Stimulated activated naive CD8-positive, alpha-beta T cell treated with anti-CD3 and anti-CD28 coated beads, Interleukin-15, Interleukin-2, amounts not matched to agents 100 U/mL and 50 U/mL, for 24 hours (primary cell): ENCODE measurements at regions not wholly inside any gene's neighbourhood (a gene's known extent, or its start where the extent isn't known, plus 50 kb on each side); places are given as distances from the start of the nearest gene placed in this dataset.
"Not testable (repeated sequence)": the region's sequence is repeated elsewhere in the genome, so short reads cannot be mapped to it uniquely, and the experiment has no call there.

Experiments used
- ATAC-seq: fragments of 150-1000 bp; cut with Tn5 transposase; one replicate; pipeline ENCODE4 v1.10.0; 2021
- DNase-seq: peaks from one replicate; pipeline ENCODE4 v3.0.0; 2021

- peak; percentile 66 for ATAC-seq
- peak; percentile 34 for DNase-seq
Observed at GRCh38 chr10:111598433-111599059, 521.7 kb downstream of the ADRA2A start.

GRCh38 chr10:111599943-111600342, 523.1 kb downstream of the ADRA2A start:
- ATAC-seq, result no peak

DNA sequence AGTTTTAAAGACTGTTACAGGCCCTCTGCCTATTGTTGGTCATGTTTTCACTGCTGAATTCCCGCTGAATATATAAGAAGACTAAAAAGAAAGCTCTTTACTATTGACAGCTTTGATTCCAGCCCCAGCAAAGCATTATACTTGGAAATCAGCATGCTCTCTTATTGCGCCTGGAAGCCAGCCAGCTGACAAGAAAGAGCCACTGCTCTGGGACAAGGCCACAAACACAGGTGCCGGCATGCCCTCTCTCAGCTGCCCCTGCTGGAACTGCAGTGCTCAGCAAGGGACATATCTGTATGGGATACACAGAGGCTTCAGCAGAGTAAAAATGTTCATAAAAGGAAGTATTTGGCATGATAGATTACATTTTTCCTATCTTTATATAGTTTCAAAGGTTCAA, 523.9 kb downstream of the ADRA2A start:
- DNase-seq (no peak), ATAC-seq (no peak)

More at GRCh38 chr10:111599943-111600342, 523.1 kb downstream of the ADRA2A start:
- DNase-seq, result no peak

DNA sequence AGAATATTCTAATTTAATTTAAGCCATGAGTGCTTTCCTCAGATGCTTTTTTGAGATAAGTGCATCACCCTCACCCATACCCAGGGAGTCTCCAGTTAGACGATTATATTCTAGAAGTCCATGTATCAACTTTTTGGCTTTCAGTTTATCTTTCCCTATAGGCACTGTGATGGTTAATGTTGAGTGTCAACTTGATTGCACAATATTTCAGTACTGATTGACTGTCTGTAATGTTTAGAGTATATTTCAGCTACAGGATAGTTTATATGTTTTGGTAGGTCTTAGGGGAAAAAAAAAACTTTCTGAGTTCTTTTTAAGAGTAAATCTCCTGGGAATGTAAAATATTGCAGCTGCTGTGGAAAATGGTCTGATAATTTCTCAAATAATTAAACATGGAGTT, 535.4 kb downstream of the ADRA2A start:
- no peak for ATAC-seq

DNA sequence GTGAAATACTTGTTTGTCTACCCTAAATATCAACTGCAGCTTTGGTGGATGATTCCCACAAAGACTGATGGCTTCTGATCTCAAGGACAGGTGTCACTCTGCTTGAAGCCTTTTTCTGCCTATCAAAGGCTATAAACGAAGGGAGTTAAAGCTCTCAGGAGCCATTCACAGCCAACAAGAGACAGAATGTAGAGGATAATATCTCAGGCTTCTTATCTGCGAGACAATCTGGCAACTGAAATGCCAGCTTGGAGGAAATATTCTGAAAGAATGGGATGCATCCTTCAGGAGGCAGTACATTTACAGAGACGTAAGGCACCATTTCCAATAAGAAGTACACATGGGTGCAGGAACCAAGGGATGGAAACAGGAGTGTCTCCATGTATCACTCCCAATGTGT, 549.4 kb downstream of the GPAM start:
- DNase-seq (no peak), ATAC-seq (no peak)

More for the DNA sequence above, 535.4 kb downstream of the ADRA2A start:
- DNase-seq, result no peak

DNA sequence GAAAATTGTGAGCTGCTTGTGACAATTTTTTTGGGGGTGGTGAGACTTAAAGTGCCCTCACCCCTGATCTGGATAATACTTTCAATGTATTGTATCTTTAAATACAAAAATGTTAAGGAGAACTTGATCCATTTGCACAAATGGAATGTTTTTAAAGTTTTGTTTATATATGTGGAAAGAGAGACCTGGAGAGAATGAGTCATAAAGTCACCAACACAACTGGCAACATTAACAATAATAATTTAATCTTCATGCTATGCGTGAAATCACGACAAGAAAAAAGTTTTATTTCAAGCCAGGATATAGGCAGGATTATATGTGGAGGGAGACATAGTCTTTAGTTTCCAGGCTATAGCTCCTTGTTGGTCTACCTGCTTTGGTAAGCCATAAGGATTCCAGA, 537.5 kb downstream of the GPAM start:
- ATAC-seq, result no peak
- DNase-seq, result no peak

DNA sequence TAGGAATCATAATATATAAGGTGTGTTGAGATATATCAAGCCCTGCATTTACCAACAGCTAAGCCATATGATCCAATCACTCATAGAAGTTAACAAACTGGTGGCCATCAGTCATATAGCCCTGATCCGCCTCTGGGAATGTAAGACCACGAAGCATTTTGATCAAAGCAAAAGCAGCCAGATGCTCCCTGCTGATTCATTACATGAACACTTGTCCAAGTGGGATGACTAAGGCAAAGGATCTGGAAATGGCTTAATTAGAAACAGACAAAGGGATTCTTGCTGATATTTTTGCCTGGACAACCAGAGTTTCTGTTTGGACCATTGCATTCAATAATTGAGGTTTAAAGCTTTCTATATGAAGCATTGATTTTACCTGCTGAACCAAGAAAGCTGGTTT, 535.5 kb downstream of the GPAM start:
- ATAC-seq, result no peak
- DNase-seq, result no peak

GRCh38 chr10:111649080-111649479, 534.5 kb downstream of the GPAM start:
- not testable (repeated sequence) for DNase-seq, ATAC-seq

DNA sequence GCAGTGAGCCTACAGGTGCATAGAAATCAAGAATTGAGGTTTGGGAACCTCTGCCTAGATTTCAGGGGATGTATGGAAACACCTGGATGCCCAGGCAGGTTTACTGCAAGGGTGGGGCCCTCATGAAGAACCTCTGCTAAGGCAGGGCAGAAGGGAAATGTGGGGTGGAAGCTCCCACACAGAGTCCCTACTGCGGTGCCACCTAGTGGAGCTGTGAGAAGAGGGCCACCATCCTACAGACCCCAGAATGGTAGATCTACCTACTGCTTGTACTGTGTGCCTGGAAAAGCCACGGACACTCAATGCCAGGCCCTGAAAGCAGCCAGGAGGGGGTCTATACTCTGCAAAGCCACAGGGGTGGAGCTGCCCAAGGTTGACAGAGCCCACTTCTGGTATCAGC, 533.5 kb downstream of the GPAM start:
- DNase-seq, result no peak
- no peak for ATAC-seq

DNA sequence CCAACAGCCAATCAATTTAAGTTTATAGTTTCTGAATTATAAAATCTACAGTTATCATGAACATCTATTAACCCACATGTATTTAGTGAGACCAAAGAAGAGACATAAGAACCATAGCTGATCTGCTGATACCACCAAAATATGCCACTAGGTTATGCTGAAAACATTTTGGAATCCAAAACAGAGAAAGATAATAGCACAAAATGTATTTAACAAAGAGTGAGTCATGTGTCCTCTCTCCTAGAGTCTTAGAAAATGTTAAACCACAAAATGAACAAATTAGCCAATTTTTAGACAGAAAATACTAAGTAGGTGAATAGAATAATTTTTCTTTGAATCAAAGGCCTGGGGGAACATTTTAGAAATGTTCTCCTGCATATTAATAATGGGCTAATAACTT, 527.5 kb downstream of the GPAM start:
- ATAC-seq (no peak), DNase-seq (no peak)

GRCh38 chr10:111677759-111678158, 505.8 kb downstream of the GPAM start:
- ATAC-seq, result no peak
- DNase-seq, result no peak

GRCh38 chr10:111686796-111687195, 496.8 kb downstream of the GPAM start:
- ATAC-seq (no peak), DNase-seq (no peak)

- no peak for DNase-seq
Observed at GRCh38 chr10:111698711-111699110, 484.9 kb downstream of the GPAM start.

DNA sequence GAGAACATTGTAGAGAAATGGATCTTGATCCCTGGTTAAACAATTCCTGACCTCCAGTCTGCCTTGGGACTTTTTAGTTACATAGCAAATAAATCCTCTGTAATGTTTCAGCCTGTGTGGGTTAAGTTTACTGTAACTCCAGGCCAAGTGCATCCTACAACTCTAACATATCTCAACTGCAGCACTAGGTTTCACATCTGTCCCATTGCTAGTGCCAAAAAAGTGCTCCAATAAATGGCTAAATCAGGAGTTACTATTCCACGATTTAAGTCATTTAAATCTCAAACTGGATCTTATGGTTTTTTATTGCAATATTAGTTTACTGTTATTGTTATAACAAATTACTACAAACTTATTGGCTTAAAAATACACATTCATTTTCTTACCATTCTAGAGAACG, 479.6 kb downstream of the GPAM start:
- no peak for ATAC-seq
- no peak for DNase-seq

More at GRCh38 chr10:111698711-111699110, 484.9 kb downstream of the GPAM start:
- ATAC-seq, result no peak

- ATAC-seq (no peak), DNase-seq (no peak)
Observed at GRCh38 chr10:111705021-111705420, 478.5 kb downstream of the GPAM start.

- DNase-seq (no peak), ATAC-seq (no peak)
Observed at GRCh38 chr10:111706331-111706730, 477.2 kb downstream of the GPAM start.

DNA sequence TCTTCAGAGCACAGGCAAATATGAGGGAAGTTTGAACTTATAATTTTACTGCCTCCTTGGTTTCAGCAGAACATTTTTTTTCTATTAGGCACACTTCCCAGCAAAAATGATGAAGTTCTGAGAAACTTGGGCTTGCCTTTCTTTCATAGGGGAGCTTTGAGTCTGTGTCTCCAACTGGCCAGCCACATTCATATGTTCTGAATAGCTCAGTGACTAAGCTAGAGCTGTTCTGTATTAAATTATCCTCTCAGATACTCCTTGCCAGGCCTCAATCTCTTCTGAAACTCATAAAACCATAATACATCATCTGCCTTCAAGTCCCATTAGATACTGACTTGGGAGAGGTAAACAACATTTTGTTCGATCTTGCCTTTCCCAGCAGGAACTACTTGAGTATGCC, 476.5 kb downstream of the GPAM start:
- no peak for DNase-seq
- ATAC-seq, result no peak

DNA sequence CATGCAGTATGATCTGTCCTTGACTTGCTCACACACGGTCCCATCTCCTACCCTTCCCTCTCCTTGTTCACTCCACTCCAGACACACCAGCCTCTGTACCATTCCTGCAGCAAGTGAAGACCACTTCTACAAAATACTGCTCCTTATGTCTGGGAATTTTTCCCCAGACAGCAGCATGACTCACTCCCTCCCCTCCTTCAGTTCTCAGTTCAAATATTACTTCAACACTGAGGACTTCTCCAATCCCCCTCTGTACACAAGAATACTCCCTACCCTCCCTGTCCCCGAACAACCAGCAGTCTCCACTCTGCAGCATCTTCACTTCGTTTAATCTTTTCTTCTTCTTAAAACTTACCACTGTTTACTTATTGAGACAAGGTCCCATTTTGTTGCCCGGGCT, 474.0 kb downstream of the GPAM start:
- no peak for DNase-seq

DNA sequence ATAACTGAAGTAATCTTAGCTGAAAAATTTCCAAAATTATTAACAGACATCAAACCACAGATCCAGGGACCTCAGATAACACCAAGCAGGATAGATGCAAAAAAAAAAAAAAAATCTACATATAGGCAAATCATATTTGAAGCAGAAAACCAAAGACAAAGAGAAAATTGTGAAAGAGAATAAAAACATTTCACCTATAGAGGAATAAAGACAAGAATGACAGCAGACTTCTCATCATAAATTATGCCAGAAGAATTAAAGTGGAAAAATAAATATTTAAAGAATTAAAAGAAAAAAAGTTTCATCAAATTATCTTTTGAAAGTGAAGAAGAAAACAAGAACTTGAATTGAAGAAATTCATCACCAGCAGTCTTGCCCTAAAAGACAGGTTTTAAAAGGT, 467.5 kb downstream of the GPAM start:
- ATAC-seq, result no peak
- no peak for DNase-seq

More for the DNA sequence above, 474.0 kb downstream of the GPAM start:
- ATAC-seq, result no peak

DNA sequence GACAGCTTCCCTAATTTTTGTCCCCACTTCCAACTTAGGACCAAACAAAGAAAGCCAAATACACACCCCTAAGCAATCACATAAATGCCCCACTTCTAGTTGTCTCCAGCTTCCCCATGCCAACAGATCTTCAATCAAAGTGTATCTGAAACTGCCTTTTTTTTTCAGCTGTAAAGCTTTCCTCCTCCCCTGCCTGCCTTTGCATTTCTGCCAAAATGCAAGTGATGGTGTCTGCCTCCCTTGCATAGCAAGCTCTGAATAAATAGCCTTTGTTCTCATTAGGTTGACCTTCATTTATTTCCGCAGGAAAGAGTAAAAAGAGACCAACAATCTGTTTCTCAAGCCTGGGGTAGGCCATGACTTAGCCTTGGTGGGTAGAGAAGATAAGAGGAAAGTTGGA, 459.4 kb downstream of the GPAM start:
- ATAC-seq, result no peak
- no peak for DNase-seq

DNA sequence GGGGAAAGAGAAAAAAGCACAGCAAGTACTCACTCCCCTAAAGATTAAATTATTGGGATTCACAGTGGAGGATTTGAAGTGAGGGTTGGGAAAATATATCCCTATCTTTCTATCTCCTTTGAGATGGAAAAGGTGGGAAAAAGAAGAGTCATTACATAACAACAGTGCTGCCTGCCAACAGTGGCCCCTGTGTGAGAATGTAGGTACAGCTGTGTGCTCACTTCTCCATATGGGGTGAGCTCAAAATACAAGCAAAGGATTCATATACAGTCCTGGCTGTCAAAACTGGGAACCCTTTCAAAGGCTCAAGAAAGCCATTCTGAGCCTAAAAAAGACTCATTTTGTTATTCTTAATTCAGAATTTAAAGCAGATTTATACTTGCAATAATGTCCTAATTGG, 458.5 kb downstream of the GPAM start:
- DNase-seq (no peak), ATAC-seq (no peak)

GRCh38 chr10:111732166-111732785, 451.3 kb downstream of the GPAM start:
- no peak for ATAC-seq
- DNase-seq, result no peak

- ATAC-seq (no peak), DNase-seq (no peak)
Observed at GRCh38 chr10:111739125-111739873, 444.3 kb downstream of the GPAM start.

DNA sequence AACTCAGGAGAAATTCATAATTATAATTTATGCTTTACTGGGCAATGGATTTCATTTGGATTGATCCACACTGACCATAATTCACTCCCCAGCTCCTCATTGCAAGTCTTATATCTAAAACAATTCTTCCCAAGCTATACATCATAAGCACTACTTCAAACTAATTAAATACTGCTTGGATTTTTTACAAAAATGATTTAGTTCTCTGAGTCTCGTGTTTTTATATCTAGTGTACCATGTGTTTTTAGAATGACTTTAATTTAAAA, 443.8 kb downstream of the GPAM start:
- no peak for DNase-seq
- ATAC-seq, result no peak
